ENCODE measurements at regions not wholly inside any gene's neighbourhood (a gene's known extent, or its start where the extent isn't known, plus 50 kb on each side); places are given as distances from the start of the nearest gene placed in this dataset.

GRCh38 chr7:54643064-54643463 lies 100.9 kb downstream of the VSTM2A start:
- no peak for FAIRE-seq
- Histone ChIP-seq H3K27ac (ENCODE audit: extremely low read length, insufficient read depth, low read length) (no peak overlapping the region), H3K9me3 (ENCODE audit: low read length) (no peaks in the 10 kb centered on the region), H2AFZ (ENCODE audit: low read length) (no peak overlapping the region), H3K4me2 (ENCODE audit: low read depth, low read length) (no peak overlapping the region), H3K27me3 (ENCODE audit: control insufficient read depth in 1 of 2, insufficient read depth in 2 of 2, low read length in 2 of 2) (no peaks in the 10 kb centered on the region), H3K4me3 (replicated peaks in 1 of 3; ENCODE audit: insufficient read depth in 1 of 3, low read depth in 2 of 3, low read length in 3 of 3) (no peak overlapping the region), H3K79me2 (ENCODE audit: insufficient read depth, low read length) (no peaks in the 10 kb centered on the region), H3K9ac (ENCODE audit: insufficient read depth, low read depth, low read length) (no peak overlapping the region), H3K4me1 (ENCODE audit: insufficient read depth, low read length) (no peaks in the 10 kb centered on the region), H4K20me1 (ENCODE audit: insufficient read depth, low read length) (no peaks in the 10 kb centered on the region), H3K36me3 (replicated peaks in 1 of 2; ENCODE audit: control insufficient read depth in 1 of 2, insufficient read depth in 2 of 2, low read length in 2 of 2) (no peaks in the 10 kb centered on the region)
- ATAC-seq: no peak
- WGBS (ENCODE audit: low lambda C conversion rate): 0% methylated on average over 4 of the region's 6 CpGs
- in situ Hi-C loops (cut with HindIII; ENCODE audit: extremely low pct_ligation_motif_present, low pct_unique_long_range_greater_than_20kb) (no loop called here), intact Hi-C loops (cut with micrococcal nuclease; ENCODE audit: unreplicated experiment) (no loop called here)
- DNase-seq (ENCODE audit: low spot score): no peak
- CTCF ChIA-PET (ENCODE audit: low intra/inter-chr PET ratio, low total read pairs): no interaction called here
- POLR2A ChIA-PET: no interaction called here
- BruUV-seq (replicated peaks): no TSS peak
- TF ChIP-seq GZF1 (CRISPR knock-in tag; IDR thresholded peaks at IDR 0.05) (no peak), ZNF570 (CRISPR knock-in tag; IDR thresholded peaks at IDR 0.05; ENCODE audit: borderline replicate concordance) (no peak), KLF6 (CRISPR knock-in tag; IDR thresholded peaks at IDR 0.05) (no peak), ZBTB37 (CRISPR knock-in tag; IDR thresholded peaks at IDR 0.05) (no peak), ZKSCAN1 (IDR thresholded peaks at IDR 0.05; ENCODE audit: low read length) (no peak), KLF9 (CRISPR knock-in tag; IDR thresholded peaks at IDR 0.05; ENCODE audit: low read depth) (no peak), CHD2 (IDR thresholded peaks at IDR 0.05; ENCODE audit: low read depth, low read length) (no peak), ZFP62 (CRISPR knock-in tag; IDR thresholded peaks at IDR 0.05) (no peak), GRHL1 (CRISPR knock-in tag; conservative IDR thresholded peaks at IDR 0.05) (no peak), ZNF784 (CRISPR knock-in tag; IDR thresholded peaks at IDR 0.05; ENCODE audit: borderline replicate concordance) (no peak), KLF15 (CRISPR knock-in tag; IDR thresholded peaks at IDR 0.05; ENCODE audit: borderline replicate concordance) (no peak), ZFP36L2 (CRISPR knock-in tag; IDR thresholded peaks at IDR 0.05) (no peak), MEIS2 (CRISPR knock-in tag; IDR thresholded peaks at IDR 0.05) (no peak), ZHX1 (CRISPR knock-in tag; IDR thresholded peaks at IDR 0.05; ENCODE audit: low read depth) (no peak), REPIN1 (CRISPR knock-in tag; IDR thresholded peaks at IDR 0.05; ENCODE audit: borderline replicate concordance, low read depth) (no peak), ZSCAN30 (CRISPR knock-in tag; IDR thresholded peaks at IDR 0.05) (no peak), SIN3B (IDR thresholded peaks at IDR 0.05; ENCODE audit: low read length) (no peak)

All from HepG2 (cell line).